ENCODE measurements at regions not wholly inside any gene's neighbourhood (a gene's known extent, or its start where the extent isn't known, plus 50 kb on each side); places are given as distances from the start of the nearest gene placed in this dataset.

DNA sequence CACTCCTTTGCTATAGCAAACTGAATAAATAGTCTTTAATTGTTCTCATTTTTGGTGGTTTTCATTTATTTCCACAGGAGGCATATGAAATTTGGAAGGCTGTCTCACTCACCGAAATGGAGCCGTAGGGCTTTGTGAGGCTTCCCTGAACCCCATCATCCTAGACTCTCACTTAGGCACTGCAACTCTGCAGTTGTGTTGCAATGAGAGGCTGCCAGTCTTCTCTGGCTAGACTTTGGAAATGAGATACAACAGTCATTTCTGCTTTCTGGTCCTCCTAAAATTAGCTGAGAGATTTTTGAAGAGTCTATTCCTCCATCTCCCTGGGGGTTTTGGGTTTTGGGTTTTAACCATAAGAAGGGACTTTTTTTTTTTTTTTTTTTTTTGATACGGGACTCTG is 146.5 kb downstream of the SH3BGRL start:
- Histone ChIP-seq H4K20me1 (ENCODE audit: low read depth) (no peaks in the 10 kb centered on the region), H3K4me2 (no peak overlapping the region), H3K4me1 (no peaks in the 10 kb centered on the region), H3K27ac (no peak overlapping the region), H3K27me3 (no peaks in the 10 kb centered on the region), H3K9me3 (ENCODE audit: low read depth) (no peaks in the 10 kb centered on the region), H3K79me2 (ENCODE audit: low read depth) (no peaks in the 10 kb centered on the region), H3K4me3 (no peak overlapping the region), H3F3A (ENCODE audit: low read depth) (no peaks in the 10 kb centered on the region), H3K9ac (no peak overlapping the region), H2AFZ (replicated peaks) (no peak overlapping the region), H3K36me3 (no peaks in the 10 kb centered on the region)
- H3K4me1 Mint-ChIP-seq, result no peaks in the 10 kb centered on the region
- H3K4me3 Mint-ChIP-seq, result no peak overlapping the region
- DNase-seq (ENCODE audit: low spot score), result no peak
- no peak overlapping the region for H3K27ac Mint-ChIP-seq
- H3K36me3 Mint-ChIP-seq, result peaks cover 1% of the 10 kb centered on the region
- no peaks in the 10 kb centered on the region for H3K27me3 Mint-ChIP-seq (ENCODE audit: insufficient read depth, low read depth)
- H3K9me3 Mint-ChIP-seq, result peaks cover 10% of the 10 kb centered on the region
- TF ChIP-seq EZH2phosphoT487 (IDR thresholded peaks at IDR 0.05) (no peak), EZH2 (IDR thresholded peaks at IDR 0.05) (no peak)
- TF ChIP-seq, protein P1, sequence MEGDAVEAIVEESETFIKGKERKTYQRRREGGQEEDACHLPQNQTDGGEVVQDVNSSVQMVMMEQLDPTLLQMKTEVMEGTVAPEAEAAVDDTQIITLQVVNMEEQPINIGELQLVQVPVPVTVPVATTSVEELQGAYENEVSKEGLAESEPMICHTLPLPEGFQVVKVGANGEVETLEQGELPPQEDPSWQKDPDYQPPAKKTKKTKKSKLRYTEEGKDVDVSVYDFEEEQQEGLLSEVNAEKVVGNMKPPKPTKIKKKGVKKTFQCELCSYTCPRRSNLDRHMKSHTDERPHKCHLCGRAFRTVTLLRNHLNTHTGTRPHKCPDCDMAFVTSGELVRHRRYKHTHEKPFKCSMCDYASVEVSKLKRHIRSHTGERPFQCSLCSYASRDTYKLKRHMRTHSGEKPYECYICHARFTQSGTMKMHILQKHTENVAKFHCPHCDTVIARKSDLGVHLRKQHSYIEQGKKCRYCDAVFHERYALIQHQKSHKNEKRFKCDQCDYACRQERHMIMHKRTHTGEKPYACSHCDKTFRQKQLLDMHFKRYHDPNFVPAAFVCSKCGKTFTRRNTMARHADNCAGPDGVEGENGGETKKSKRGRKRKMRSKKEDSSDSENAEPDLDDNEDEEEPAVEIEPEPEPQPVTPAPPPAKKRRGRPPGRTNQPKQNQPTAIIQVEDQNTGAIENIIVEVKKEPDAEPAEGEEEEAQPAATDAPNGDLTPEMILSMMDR (IDR thresholded peaks at IDR 0.05), result no peak

DNA sequence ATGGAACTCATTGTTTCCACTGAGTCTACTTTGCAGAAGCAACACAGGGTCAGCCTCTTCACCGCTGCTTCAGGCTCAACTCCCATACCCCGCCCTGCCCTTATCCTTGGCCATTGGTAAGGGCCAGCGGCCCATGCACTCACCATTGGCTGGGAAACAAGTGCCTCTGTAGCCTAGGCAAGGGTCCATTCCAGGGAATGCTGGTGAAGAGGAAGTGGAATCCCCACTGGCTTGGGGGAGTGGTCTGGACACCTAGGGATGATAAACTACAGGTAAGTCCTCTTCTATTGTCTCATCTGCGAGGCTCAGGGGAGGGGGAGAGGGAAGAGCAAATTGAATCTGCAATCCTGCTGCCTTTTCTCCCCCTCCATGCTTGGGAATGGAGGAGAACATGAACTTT is 153.1 kb downstream of the SH3BGRL start:
- DNase-seq (ENCODE audit: low spot score), result no peak
- Mint-ChIP-seq H3K36me3 (no peaks in the 10 kb centered on the region), H3K4me3 (no peak overlapping the region), H3K27me3 (ENCODE audit: insufficient read depth, low read depth) (no peaks in the 10 kb centered on the region), H3K4me1 (no peaks in the 10 kb centered on the region), H3K27ac (no peak overlapping the region), H3K9me3 (no peaks in the 10 kb centered on the region)
- Histone ChIP-seq H3K27me3 (no peaks in the 10 kb centered on the region), H3K79me2 (ENCODE audit: low read depth) (no peaks in the 10 kb centered on the region), H3K36me3 (no peaks in the 10 kb centered on the region), H4K20me1 (ENCODE audit: low read depth) (no peaks in the 10 kb centered on the region), H3K4me1 (no peaks in the 10 kb centered on the region), H3K9me3 (ENCODE audit: low read depth) (no peaks in the 10 kb centered on the region), H3F3A (ENCODE audit: low read depth) (no peaks in the 10 kb centered on the region), H3K4me2 (no peak overlapping the region), H2AFZ (replicated peaks) (no peak overlapping the region), H3K4me3 (no peak overlapping the region), H3K9ac (no peak overlapping the region), H3K27ac (no peak overlapping the region)
- TF ChIP-seq EZH2phosphoT487 (IDR thresholded peaks at IDR 0.05) (no peak), EZH2 (IDR thresholded peaks at IDR 0.05) (no peak)
- TF ChIP-seq, protein P1 (IDR thresholded peaks at IDR 0.05), result no peak

DNA sequence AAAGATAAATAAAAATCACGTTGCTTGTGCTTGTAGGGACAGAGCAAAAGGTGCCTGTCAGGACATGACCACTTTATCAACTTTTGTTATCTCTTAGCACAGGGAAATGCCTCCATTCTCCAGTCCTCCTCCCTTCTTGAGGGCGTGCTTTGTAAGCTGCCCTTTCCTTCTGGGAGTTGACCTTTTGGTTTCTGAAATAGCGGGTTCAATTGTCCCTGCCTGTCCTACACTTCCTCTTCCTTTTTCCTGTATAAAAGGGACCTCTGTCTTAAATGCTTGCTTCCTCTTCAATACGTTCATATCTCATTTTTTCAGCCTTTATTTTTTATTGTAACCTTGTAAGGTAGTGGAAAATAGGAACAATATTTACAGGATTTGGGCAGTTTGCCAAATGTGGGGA is 153.5 kb downstream of the SH3BGRL start:
- H3K27ac Mint-ChIP-seq, result no peak overlapping the region
- H3K4me3 ChIP-seq, result no peak overlapping the region
- H3K4me1 Mint-ChIP-seq, result no peaks in the 10 kb centered on the region
- no peaks in the 10 kb centered on the region for H3K27me3 Mint-ChIP-seq (ENCODE audit: insufficient read depth, low read depth)
- no peak overlapping the region for H3K4me2 ChIP-seq
- H3K36me3 Mint-ChIP-seq, result no peaks in the 10 kb centered on the region
- no peaks in the 10 kb centered on the region for H3K4me1 ChIP-seq
- DNase-seq (ENCODE audit: low spot score), result no peak
- no peaks in the 10 kb centered on the region for H3K79me2 ChIP-seq (ENCODE audit: low read depth)
- H3K27ac ChIP-seq, result no peak overlapping the region
- no peaks in the 10 kb centered on the region for H3F3A ChIP-seq (ENCODE audit: low read depth)
- no peaks in the 10 kb centered on the region for H3K9me3 Mint-ChIP-seq
- H3K9ac ChIP-seq, result no peak overlapping the region
- no peaks in the 10 kb centered on the region for H3K27me3 ChIP-seq
- H3K36me3 ChIP-seq, result no peaks in the 10 kb centered on the region
- H2AFZ ChIP-seq (replicated peaks), result no peak overlapping the region
- no peaks in the 10 kb centered on the region for H3K9me3 ChIP-seq (ENCODE audit: low read depth)
- TF ChIP-seq EZH2 (IDR thresholded peaks at IDR 0.05) (no peak), EZH2phosphoT487 (IDR thresholded peaks at IDR 0.05) (no peak)
- TF ChIP-seq, protein P1 (IDR thresholded peaks at IDR 0.05), result no peak
- no peak overlapping the region for H3K4me3 Mint-ChIP-seq
- no peaks in the 10 kb centered on the region for H4K20me1 ChIP-seq (ENCODE audit: low read depth)

DNA sequence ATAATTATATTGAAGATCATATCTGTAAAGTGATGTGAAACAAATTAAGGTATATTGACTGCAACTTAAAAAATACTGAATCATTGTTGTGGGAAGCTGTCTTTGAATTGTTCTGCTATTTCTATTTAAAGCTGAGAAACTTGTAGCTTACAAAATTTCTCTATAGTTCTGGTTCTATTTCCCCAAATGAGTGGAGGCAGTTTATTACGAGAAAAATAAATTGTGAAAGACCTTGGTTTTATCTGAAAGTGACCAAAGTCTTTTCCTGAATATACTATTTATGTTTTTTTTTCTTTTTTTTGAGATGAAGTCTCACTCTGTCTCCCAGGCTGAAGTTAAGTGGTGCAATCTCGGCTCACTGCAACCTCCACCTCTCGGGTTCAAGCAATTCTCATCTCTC is 165.4 kb downstream of the SH3BGRL start:
- H3K27me3 ChIP-seq, result no peaks in the 10 kb centered on the region
- H3F3A ChIP-seq (ENCODE audit: low read depth), result no peaks in the 10 kb centered on the region
- no peaks in the 10 kb centered on the region for H3K4me1 ChIP-seq
- no peaks in the 10 kb centered on the region for H4K20me1 ChIP-seq (ENCODE audit: low read depth)
- H3K4me3 Mint-ChIP-seq, result no peak overlapping the region
- H3K9ac ChIP-seq, result no peak overlapping the region
- H3K27ac ChIP-seq, result no peak overlapping the region
- no peaks in the 10 kb centered on the region for H3K36me3 Mint-ChIP-seq
- no peaks in the 10 kb centered on the region for H3K27me3 Mint-ChIP-seq (ENCODE audit: insufficient read depth, low read depth)
- no peaks in the 10 kb centered on the region for H3K9me3 ChIP-seq (ENCODE audit: low read depth)
- TF ChIP-seq EZH2phosphoT487 (IDR thresholded peaks at IDR 0.05) (no peak), EZH2 (IDR thresholded peaks at IDR 0.05) (no peak)
- TF ChIP-seq, protein P1 (IDR thresholded peaks at IDR 0.05), result no peak
- no peaks in the 10 kb centered on the region for H3K9me3 Mint-ChIP-seq
- H3K4me3 ChIP-seq, result no peak overlapping the region
- DNase-seq (ENCODE audit: low spot score), result no peak
- no peak overlapping the region for H2AFZ ChIP-seq (replicated peaks)
- no peak overlapping the region for H3K27ac Mint-ChIP-seq
- H3K36me3 ChIP-seq, result no peaks in the 10 kb centered on the region
- H3K4me2 ChIP-seq, result no peak overlapping the region
- no peaks in the 10 kb centered on the region for H3K4me1 Mint-ChIP-seq
- H3K79me2 ChIP-seq (ENCODE audit: low read depth), result no peaks in the 10 kb centered on the region

All from neural progenitor cell (in vitro differentiated cells).